Esophagus squamous epithelium (tissue), 4 donors: ENCODE measurements at regions not wholly inside any gene's neighbourhood (a gene's known extent, or its start where the extent isn't known, plus 50 kb on each side); places are given as distances from the start of the nearest gene placed in this dataset.

Experiments
- POLR2A ChIP-seq, 4 donors: fragments of 450-650 bp; IDR thresholded peaks; one replicate each; pipeline ENCODE4 v1.6.1; 2017; ENCODE audit warnings: antibody characterized with exemption in 4 of 4, mild to moderate bottlenecking in 4 of 4, moderate library complexity in 3 of 4
- TF ChIP-seq, protein P1 (sequence below), 6 experiments: fragments of 450-650 bp in 4 of 6; fragments of 200-600 bp in 2 of 6; sonication (generic) in 2 of 6; IDR thresholded peaks; one replicate each; pipeline ENCODE4 v1.5.1; 2016 to 2019; ENCODE audit warnings: antibody characterized with exemption in 6 of 6, mild to moderate bottlenecking in 4 of 6, moderate library complexity in 4 of 6

DNA sequence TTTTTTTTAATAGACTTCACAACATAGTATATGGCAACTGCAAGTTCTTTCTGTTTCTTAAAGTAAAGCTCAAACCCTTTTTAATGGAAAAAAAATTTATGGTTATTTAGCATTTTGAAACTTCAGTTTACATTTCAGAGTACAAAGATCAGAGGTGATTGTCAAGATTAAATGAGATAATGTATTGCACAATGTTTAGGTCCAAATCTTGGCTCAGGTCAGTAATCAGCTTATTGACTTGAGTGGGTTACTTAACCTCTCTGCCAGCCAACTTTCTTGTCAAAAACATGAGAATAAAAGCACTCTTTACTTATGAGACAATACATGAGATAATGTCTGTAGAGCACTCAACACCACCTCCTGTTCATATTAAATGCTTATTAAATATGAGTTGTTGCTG, 345.1 kb upstream of the PTPRD start:
- TF ChIP-seq, protein P1, sequence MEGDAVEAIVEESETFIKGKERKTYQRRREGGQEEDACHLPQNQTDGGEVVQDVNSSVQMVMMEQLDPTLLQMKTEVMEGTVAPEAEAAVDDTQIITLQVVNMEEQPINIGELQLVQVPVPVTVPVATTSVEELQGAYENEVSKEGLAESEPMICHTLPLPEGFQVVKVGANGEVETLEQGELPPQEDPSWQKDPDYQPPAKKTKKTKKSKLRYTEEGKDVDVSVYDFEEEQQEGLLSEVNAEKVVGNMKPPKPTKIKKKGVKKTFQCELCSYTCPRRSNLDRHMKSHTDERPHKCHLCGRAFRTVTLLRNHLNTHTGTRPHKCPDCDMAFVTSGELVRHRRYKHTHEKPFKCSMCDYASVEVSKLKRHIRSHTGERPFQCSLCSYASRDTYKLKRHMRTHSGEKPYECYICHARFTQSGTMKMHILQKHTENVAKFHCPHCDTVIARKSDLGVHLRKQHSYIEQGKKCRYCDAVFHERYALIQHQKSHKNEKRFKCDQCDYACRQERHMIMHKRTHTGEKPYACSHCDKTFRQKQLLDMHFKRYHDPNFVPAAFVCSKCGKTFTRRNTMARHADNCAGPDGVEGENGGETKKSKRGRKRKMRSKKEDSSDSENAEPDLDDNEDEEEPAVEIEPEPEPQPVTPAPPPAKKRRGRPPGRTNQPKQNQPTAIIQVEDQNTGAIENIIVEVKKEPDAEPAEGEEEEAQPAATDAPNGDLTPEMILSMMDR (IDR thresholded peaks at IDR 0.05), result no peak
- TF ChIP-seq POLR2A (IDR thresholded peaks at IDR 0.05), result no peak
